Ishikawa (cell line): ENCODE measurements at regions not wholly inside any gene's neighbourhood (a gene's known extent, or its start where the extent isn't known, plus 50 kb on each side); places are given as distances from the start of the nearest gene placed in this dataset.

Experiments used
- CEBPB ChIP-seq: IDR thresholded peaks from 2 replicates; pipeline ENCODE4 v1.6.1; 2012
- CREB1 ChIP-seq: IDR thresholded peaks from 2 replicates; pipeline ENCODE4 v1.6.1; 2012; ENCODE audit warnings: low read depth
- EGR1 ChIP-seq: IDR thresholded peaks from 2 replicates; pipeline ENCODE4 v1.6.1; 2012
- EP300 ChIP-seq: IDR thresholded peaks from 2 replicates; pipeline ENCODE4 v1.6.1; 2012; ENCODE audit warnings: borderline replicate concordance
- FOXM1 ChIP-seq: IDR thresholded peaks from 2 replicates; pipeline ENCODE4 v1.6.1; 2012; ENCODE audit warnings: low read depth, borderline replicate concordance
- MAX ChIP-seq: IDR thresholded peaks from 2 replicates; pipeline ENCODE4 v1.6.1; 2012
- NFIC ChIP-seq: IDR thresholded peaks from 2 replicates; pipeline ENCODE4 v1.6.1; 2012
- RAD21 ChIP-seq: IDR thresholded peaks from 2 replicates; pipeline ENCODE4 v1.6.1; 2012; ENCODE audit warnings: low read depth
- TAF1 ChIP-seq: IDR thresholded peaks from 2 replicates; pipeline ENCODE4 v1.6.1; 2012; ENCODE audit warnings: low read depth, mild to moderate bottlenecking
- TCF12 ChIP-seq: IDR thresholded peaks from 2 replicates; pipeline ENCODE4 v1.6.1; 2012; ENCODE audit warnings: low read depth
- TEAD4 ChIP-seq: IDR thresholded peaks from 2 replicates; pipeline ENCODE4 v1.6.1; 2012
- YY1 ChIP-seq: IDR thresholded peaks from 2 replicates; pipeline ENCODE4 v1.6.1; 2012; ENCODE audit warnings: low read depth
- ZBTB7A ChIP-seq: IDR thresholded peaks from 2 replicates; pipeline ENCODE4 v1.6.1; 2012; ENCODE audit warnings: low read depth
- TF ChIP-seq, protein P1 (sequence below): IDR thresholded peaks from 2 replicates; pipeline ENCODE4 v1.6.1; 2012
- TF ChIP-seq, protein P2 (sequence below): IDR thresholded peaks from 2 replicates; pipeline ENCODE4 v1.6.1; 2012; ENCODE audit warnings: low read depth, mild to moderate bottlenecking

GRCh38 chrX:3541336-3541735 is 172.1 kb downstream of the PRKX start:
- TF ChIP-seq EP300 (no peak), ZBTB7A (no peak), CEBPB (no peak), MAX (no peak), YY1 (no peak)
- TF ChIP-seq, protein P1, sequence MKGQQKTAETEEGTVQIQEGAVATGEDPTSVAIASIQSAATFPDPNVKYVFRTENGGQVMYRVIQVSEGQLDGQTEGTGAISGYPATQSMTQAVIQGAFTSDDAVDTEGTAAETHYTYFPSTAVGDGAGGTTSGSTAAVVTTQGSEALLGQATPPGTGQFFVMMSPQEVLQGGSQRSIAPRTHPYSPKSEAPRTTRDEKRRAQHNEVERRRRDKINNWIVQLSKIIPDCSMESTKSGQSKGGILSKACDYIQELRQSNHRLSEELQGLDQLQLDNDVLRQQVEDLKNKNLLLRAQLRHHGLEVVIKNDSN, result no peak

- no peak for TF ChIP-seq CEBPB
- no peak for TF ChIP-seq FOXM1
Measured at GRCh38 chrX:3540105-3540504, 173.3 kb downstream of the PRKX start.

- TF ChIP-seq ZBTB7A (no peak), MAX (no peak), TEAD4 (no peak), FOXM1 (no peak), TAF1 (no peak), RAD21 (no peak), CEBPB (no peak), NFIC (no peak), EGR1 (no peak), TCF12 (no peak), YY1 (no peak), CREB1 (no peak), EP300 (no peak)
- TF ChIP-seq, protein P1, result no peak
- TF ChIP-seq, protein P2, sequence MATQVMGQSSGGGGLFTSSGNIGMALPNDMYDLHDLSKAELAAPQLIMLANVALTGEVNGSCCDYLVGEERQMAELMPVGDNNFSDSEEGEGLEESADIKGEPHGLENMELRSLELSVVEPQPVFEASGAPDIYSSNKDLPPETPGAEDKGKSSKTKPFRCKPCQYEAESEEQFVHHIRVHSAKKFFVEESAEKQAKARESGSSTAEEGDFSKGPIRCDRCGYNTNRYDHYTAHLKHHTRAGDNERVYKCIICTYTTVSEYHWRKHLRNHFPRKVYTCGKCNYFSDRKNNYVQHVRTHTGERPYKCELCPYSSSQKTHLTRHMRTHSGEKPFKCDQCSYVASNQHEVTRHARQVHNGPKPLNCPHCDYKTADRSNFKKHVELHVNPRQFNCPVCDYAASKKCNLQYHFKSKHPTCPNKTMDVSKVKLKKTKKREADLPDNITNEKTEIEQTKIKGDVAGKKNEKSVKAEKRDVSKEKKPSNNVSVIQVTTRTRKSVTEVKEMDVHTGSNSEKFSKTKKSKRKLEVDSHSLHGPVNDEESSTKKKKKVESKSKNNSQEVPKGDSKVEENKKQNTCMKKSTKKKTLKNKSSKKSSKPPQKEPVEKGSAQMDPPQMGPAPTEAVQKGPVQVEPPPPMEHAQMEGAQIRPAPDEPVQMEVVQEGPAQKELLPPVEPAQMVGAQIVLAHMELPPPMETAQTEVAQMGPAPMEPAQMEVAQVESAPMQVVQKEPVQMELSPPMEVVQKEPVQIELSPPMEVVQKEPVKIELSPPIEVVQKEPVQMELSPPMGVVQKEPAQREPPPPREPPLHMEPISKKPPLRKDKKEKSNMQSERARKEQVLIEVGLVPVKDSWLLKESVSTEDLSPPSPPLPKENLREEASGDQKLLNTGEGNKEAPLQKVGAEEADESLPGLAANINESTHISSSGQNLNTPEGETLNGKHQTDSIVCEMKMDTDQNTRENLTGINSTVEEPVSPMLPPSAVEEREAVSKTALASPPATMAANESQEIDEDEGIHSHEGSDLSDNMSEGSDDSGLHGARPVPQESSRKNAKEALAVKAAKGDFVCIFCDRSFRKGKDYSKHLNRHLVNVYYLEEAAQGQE, result no peak
Measured at GRCh38 chrX:3532581-3533085, 180.8 kb downstream of the PRKX start.

DNA sequence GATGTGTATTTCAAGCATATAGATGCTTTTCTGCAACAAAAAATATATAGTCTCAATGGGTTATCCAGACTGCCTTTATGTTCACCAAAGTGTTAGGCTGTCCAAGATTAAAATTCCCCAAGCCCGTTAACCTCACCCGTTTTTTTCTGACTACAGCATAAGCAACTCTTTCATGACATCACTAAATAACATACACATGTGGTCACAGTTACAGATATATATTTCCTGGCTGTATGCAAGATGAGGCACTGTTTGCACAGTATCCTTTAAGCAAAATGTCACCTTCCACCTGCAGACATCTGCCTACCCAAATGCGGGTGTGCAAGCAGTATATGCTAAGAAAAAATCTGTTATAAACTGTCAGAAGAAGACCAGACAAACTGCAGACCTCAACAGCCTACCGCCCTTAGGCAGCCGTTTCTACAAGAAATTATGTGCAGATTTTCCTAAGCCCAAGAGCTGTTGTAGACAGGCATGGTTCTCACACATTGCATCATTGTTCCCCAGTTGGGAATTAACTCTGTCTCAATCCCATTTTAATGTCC is 183.1 kb upstream of the MXRA5 start:
- TF ChIP-seq EP300, result no peak
- TF ChIP-seq MAX, result no peak
- no peak for TF ChIP-seq TCF12
- TF ChIP-seq RAD21, result no peak
- no peak for TF ChIP-seq TEAD4
- no peak for TF ChIP-seq EGR1
- TF ChIP-seq YY1, result no peak
- TF ChIP-seq NFIC, result no peak
- TF ChIP-seq, protein P1, result no peak
- TF ChIP-seq CREB1, result no peak
- TF ChIP-seq FOXM1, result no peak

- TF ChIP-seq TEAD4, result no peak
- no peak for TF ChIP-seq CREB1
- TF ChIP-seq, protein P2, result no peak
- TF ChIP-seq, protein P1, result no peak
- no peak for TF ChIP-seq TCF12
- no peak for TF ChIP-seq EGR1
- TF ChIP-seq YY1, result no peak
- no peak for TF ChIP-seq EP300
Measured at GRCh38 chrX:3527811-3528210, 181.4 kb upstream of the MXRA5 start.
